ENCODE measurements at regions not wholly inside any gene's neighbourhood (a gene's known extent, or its start where the extent isn't known, plus 50 kb on each side); places are given as distances from the start of the nearest gene placed in this dataset.
"Not testable (repeated sequence)": the region's sequence is repeated elsewhere in the genome, so short reads cannot be mapped to it uniquely, and the experiment has no call there.

- peaks cover 38% of the 10 kb centered on the region for H3K9me3 Mint-ChIP-seq
- H3K4me1 Mint-ChIP-seq (ENCODE audit: low read depth); H3K4me3 Mint-ChIP-seq; H3K27ac Mint-ChIP-seq; H3K27me3 Mint-ChIP-seq: not testable (repeated sequence)
- peaks cover 15% of the 10 kb centered on the region for H3K36me3 Mint-ChIP-seq (ENCODE audit: low read depth)
These were observed 53.4 kb downstream of the AHSP start for GRCh38 chr16:31581065-31581464.

DNA sequence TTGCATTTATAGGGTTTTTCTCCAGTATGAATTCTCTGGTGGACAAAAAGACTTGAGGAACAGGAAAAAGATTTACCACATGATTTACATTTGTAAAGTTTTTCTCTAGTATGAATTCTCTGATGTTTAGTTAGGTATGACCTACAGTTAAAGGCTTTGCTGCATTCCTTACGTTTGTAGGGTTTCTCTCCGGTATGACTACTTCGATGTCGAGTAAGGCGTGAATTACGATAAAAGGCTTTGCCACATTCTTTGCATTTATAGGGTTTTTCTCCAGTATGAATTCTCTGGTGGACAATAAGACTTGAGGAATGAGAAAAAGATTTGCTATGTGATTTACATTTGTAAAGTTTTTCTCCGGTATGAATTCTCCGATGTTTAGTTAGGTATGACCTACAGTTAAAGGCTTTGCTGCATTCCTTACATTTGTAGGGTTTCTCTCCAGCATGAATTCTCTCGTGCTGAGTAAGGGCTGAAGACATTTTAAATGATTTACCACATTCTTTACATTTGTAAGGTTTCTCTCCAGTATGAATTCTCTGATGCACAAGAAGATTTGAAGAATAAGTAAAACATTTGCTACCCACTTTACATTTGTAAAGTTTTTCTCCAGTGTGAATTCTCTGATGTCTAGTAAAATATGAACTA, 74.2 kb downstream of the AHSP start:
- not testable (repeated sequence) for H3K27ac Mint-ChIP-seq; H3K4me1 Mint-ChIP-seq (ENCODE audit: low read depth); H3K4me3 Mint-ChIP-seq
- peaks cover 58% of the 10 kb centered on the region for H3K9me3 Mint-ChIP-seq
- H3K36me3 Mint-ChIP-seq (ENCODE audit: low read depth): peaks cover 23% of the 10 kb centered on the region
- peaks cover 17% of the 10 kb centered on the region for H3K27me3 Mint-ChIP-seq

GRCh38 chr16:31618130-31618529, 90.4 kb downstream of the AHSP start:
- Mint-ChIP-seq H3K9me3 (peaks cover 17% of the 10 kb centered on the region), H3K27ac (no peak overlapping the region), H3K36me3 (ENCODE audit: low read depth) (no peaks in the 10 kb centered on the region), H3K4me3 (no peak overlapping the region), H3K27me3 (peaks cover 12% of the 10 kb centered on the region), H3K4me1 (ENCODE audit: low read depth) (no peaks in the 10 kb centered on the region)

DNA sequence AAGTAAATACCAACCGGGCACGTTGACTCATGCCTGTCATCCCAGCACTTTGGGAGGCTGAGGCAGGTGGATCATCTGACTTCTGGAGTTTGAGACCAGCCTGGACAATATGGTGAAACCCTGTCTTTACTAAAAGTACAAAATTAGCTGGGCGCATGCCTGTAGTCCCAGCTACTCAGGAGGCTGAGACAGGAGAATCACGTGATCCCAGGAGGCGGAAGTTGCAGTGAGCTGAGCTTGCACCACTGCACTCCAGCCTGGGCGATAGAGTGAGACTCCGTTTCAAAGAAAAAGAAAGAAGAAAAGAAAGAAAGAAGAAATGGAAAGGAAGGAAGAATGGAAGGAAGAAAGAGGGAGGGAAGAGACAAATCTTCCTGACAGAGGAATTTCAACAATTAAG, 108.7 kb downstream of the AHSP start:
- Mint-ChIP-seq H3K27ac (no peak overlapping the region), H3K4me3 (no peak overlapping the region), H3K36me3 (ENCODE audit: low read depth) (no peaks in the 10 kb centered on the region), H3K9me3 (peaks cover 7% of the 10 kb centered on the region), H3K4me1 (ENCODE audit: low read depth) (no peaks in the 10 kb centered on the region), H3K27me3 (peaks cover 25% of the 10 kb centered on the region)

DNA sequence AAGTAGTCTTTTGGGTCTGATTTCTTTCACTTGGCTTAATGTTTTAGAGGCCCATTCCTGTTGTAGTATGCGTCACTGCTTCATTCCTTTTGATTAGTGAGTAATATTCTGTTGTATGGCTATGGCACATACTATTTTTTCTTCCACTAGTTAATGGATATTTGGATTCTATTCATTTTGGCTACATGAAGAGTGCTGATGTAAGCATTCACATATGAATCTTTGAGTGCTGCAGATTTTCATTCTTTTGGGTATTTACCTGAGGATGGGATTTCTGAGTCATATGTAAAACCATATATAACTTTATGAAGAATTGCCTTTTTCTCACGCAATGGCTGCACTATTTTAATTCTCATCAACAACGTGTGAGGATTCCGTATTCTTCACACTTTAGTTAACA, 113.6 kb downstream of the AHSP start:
- no peaks in the 10 kb centered on the region for H3K4me1 Mint-ChIP-seq (ENCODE audit: low read depth)
- H3K36me3 Mint-ChIP-seq (ENCODE audit: low read depth): no peaks in the 10 kb centered on the region
- H3K9me3 Mint-ChIP-seq: no peaks in the 10 kb centered on the region
- no peak overlapping the region for H3K27ac Mint-ChIP-seq
- peaks cover 24% of the 10 kb centered on the region for H3K27me3 Mint-ChIP-seq
- H3K4me3 Mint-ChIP-seq: no peak overlapping the region

DNA sequence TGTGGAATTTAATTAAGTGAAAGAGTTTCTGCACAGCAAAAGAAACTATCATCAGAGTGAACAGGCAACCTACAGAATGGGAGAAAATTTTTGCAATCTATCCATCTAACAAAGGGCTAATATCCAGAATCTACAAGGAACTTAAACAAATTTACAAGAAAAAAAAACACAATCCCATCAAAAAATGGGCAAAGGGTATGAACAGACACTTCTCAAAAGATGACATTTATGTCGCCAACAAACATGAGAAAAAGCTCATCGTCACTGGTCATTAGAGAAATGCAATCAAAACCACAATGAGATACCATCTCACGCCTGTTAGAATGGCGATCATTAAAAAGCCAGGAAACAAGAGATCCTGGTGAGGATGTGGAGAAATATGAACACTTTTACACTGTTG, 128.0 kb downstream of the AHSP start:
- not testable (repeated sequence) for H3K27ac Mint-ChIP-seq; H3K4me3 Mint-ChIP-seq; H3K4me1 Mint-ChIP-seq (ENCODE audit: low read depth); H3K36me3 Mint-ChIP-seq (ENCODE audit: low read depth); H3K27me3 Mint-ChIP-seq
- H3K9me3 Mint-ChIP-seq: peaks cover 14% of the 10 kb centered on the region

DNA sequence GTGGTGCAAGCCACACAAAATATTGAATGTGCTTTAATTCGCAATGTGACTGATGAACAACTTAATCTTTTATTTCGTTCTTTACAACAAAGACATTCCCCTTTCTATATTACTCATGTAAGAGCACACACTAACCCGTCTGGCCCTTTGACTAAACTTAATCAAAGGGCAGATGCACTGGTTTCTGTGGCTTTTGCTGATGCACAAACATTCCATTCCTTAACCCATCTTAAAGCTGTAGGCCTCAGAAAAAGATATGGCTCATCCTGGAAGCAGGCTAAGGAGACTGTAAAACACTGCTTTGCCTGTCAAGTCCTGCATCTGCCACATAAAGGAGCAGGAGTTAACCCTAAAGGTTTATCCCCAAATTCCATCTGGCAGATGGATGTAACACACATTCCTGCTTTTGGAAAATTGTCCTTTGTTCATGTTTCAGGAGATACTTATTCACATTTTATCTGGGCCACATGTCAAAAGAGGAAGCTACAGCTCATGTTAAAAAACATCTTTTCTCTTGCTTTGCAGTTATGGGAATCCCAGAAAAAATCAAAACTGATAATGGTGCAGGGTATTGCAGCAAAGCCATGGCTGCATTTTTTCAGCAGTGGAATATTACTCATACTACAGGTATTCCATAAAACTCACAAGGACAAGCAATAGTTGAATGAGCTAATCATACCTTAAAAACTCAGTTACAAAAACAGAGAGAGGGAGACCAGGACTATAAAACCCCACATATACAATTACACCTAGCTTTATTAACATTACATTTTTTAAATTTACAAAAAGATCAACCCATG, 137.2 kb downstream of the AHSP start:
- peaks cover 31% of the 10 kb centered on the region for H3K9me3 Mint-ChIP-seq
- no peaks in the 10 kb centered on the region for H3K36me3 Mint-ChIP-seq (ENCODE audit: low read depth)
- no peak overlapping the region for H3K27ac Mint-ChIP-seq
- H3K4me3 Mint-ChIP-seq: no peak overlapping the region
- no peaks in the 10 kb centered on the region for H3K4me1 Mint-ChIP-seq (ENCODE audit: low read depth)
- H3K27me3 Mint-ChIP-seq: peaks cover 4% of the 10 kb centered on the region

- no peak overlapping the region for H3K27ac Mint-ChIP-seq
- no peaks in the 10 kb centered on the region for H3K36me3 Mint-ChIP-seq (ENCODE audit: low read depth)
- no peak overlapping the region for H3K4me3 Mint-ChIP-seq
- peaks cover 8% of the 10 kb centered on the region for H3K4me1 Mint-ChIP-seq (ENCODE audit: low read depth)
- H3K9me3 Mint-ChIP-seq: peaks cover 31% of the 10 kb centered on the region
- peaks cover 10% of the 10 kb centered on the region for H3K27me3 Mint-ChIP-seq
These were observed 147.0 kb downstream of the AHSP start for GRCh38 chr16:31674686-31675085.

DNA sequence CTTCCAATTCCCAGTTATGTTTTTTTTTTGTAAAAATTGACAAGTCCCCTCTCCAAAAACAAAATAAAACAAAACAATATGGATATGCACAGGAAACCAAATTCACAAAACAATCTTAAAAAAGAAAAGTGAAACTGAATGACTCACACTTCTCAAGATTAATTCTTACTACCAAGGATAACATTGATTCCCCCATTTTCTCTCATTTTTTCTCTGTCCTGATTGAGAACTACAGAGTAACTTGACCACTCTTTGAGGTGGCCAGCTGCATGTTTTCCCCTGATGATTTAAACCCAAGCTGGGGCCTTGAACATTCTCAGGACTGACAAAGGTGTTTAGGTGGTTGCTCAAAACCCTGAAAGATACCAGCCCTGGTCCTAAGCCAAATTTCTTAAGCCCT, 149.0 kb downstream of the AHSP start:
- Mint-ChIP-seq H3K36me3 (ENCODE audit: low read depth) (no peaks in the 10 kb centered on the region), H3K4me1 (ENCODE audit: low read depth) (peaks cover 8% of the 10 kb centered on the region), H3K27me3 (peaks cover 4% of the 10 kb centered on the region), H3K4me3 (no peak overlapping the region), H3K9me3 (peaks cover 17% of the 10 kb centered on the region), H3K27ac (no peak overlapping the region)

DNA sequence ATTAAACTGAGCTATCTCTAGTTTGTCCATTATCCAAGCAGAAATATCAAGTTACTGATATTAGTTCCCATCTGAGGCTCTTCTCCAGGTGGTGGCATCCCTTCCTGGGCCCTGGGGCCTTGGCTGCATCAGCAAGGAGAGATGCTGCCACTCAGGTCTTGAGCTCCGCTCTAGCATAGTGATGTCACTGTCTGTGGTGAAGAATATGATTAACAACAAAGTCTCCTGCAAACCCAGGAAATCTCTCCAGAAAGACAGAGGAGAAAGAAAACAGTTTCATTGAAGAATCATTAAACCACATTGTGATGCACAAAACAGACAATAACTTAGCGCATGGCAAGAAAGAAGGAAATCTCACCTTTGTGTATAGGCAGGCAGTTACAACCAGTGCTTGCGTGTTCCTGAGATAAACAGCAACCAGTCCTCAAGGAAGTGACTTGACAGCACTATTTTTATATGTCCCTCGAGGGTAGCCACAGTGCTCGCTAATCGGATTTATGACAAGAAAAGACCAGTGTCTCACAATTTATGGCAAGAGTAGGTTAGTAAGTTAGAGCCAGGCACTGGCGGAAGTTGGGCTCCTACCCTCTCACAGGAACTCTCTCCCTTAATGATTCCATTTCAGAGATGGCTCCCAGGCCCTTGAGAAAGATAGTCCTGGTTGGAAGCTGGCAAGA, 151.1 kb downstream of the AHSP start:
- Mint-ChIP-seq H3K9me3 (peaks cover 12% of the 10 kb centered on the region), H3K27me3 (peaks cover 4% of the 10 kb centered on the region), H3K36me3 (ENCODE audit: low read depth) (no peaks in the 10 kb centered on the region), H3K4me3 (no peak overlapping the region), H3K27ac (no peak overlapping the region), H3K4me1 (ENCODE audit: low read depth) (peaks cover 8% of the 10 kb centered on the region)

DNA sequence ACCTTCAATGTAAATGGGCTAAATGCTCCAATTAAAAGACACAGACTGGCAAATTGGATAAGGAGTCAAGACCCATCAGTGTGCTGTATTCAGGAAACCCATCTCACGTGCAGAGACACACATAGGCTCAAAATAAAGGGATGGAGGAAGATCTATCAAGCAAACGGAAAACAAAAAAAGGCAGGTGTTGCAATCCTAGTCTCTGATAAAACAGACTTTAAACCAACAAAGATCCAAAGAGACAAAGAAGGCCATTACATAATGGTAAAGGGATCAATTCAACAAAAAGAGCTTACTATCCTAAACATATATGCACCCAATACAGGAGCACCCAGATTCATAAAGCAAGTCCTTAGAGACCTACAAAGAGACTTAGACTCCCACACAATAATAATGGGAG, 161.6 kb downstream of the AHSP start:
- H3K4me1 Mint-ChIP-seq (ENCODE audit: low read depth); H3K4me3 Mint-ChIP-seq; H3K36me3 Mint-ChIP-seq (ENCODE audit: low read depth); H3K27me3 Mint-ChIP-seq; H3K27ac Mint-ChIP-seq: not testable (repeated sequence)
- H3K9me3 Mint-ChIP-seq: peaks cover 23% of the 10 kb centered on the region

GRCh38 chr16:31692338-31692737, 164.6 kb downstream of the AHSP start:
- peaks cover 15% of the 10 kb centered on the region for H3K9me3 Mint-ChIP-seq
- not testable (repeated sequence) for H3K27me3 Mint-ChIP-seq; H3K36me3 Mint-ChIP-seq (ENCODE audit: low read depth); H3K27ac Mint-ChIP-seq; H3K4me1 Mint-ChIP-seq (ENCODE audit: low read depth); H3K4me3 Mint-ChIP-seq

GRCh38 chr16:31693733-31694132, 166.0 kb downstream of the AHSP start:
- no peaks in the 10 kb centered on the region for H3K36me3 Mint-ChIP-seq (ENCODE audit: low read depth)
- peaks cover 9% of the 10 kb centered on the region for H3K9me3 Mint-ChIP-seq
- H3K27me3 Mint-ChIP-seq: no peaks in the 10 kb centered on the region
- H3K27ac Mint-ChIP-seq: no peak overlapping the region
- H3K4me3 Mint-ChIP-seq: no peak overlapping the region
- H3K4me1 Mint-ChIP-seq (ENCODE audit: low read depth): no peaks in the 10 kb centered on the region

GRCh38 chr16:31694461-31694860, 166.8 kb downstream of the AHSP start:
- no peaks in the 10 kb centered on the region for H3K36me3 Mint-ChIP-seq (ENCODE audit: low read depth)
- no peak overlapping the region for H3K27ac Mint-ChIP-seq
- peaks cover 6% of the 10 kb centered on the region for H3K9me3 Mint-ChIP-seq
- H3K27me3 Mint-ChIP-seq: no peaks in the 10 kb centered on the region
- no peaks in the 10 kb centered on the region for H3K4me1 Mint-ChIP-seq (ENCODE audit: low read depth)
- no peak overlapping the region for H3K4me3 Mint-ChIP-seq

GRCh38 chr16:31695667-31696066, 168.0 kb downstream of the AHSP start:
- H3K9me3 Mint-ChIP-seq: no peaks in the 10 kb centered on the region
- no peak overlapping the region for H3K27ac Mint-ChIP-seq
- peaks cover 3% of the 10 kb centered on the region for H3K4me1 Mint-ChIP-seq (ENCODE audit: low read depth)
- no peaks in the 10 kb centered on the region for H3K36me3 Mint-ChIP-seq (ENCODE audit: low read depth)
- no peak overlapping the region for H3K4me3 Mint-ChIP-seq
- no peaks in the 10 kb centered on the region for H3K27me3 Mint-ChIP-seq

Data from stimulated activated naive CD8-positive, alpha-beta T cell treated with anti-CD3 and anti-CD28 coated beads, Interleukin-15, Interleukin-2, amounts not matched to agents 100 ng/mL and 50 ng/mL, for 24 hours (primary cell).